DND-41 (cell line): ENCODE measurements at regions not wholly inside any gene's neighbourhood (a gene's known extent, or its start where the extent isn't known, plus 50 kb on each side); places are given as distances from the start of the nearest gene placed in this dataset.

Source experiments
- CTCF ChIP-seq: IDR thresholded peaks from 2 replicates; pipeline ENCODE4 v1.5.1; 2012; ENCODE audit warnings: borderline replicate concordance, low read length, moderate library complexity, mild to moderate bottlenecking; ENCODE audit not compliant: poor library complexity, severe bottlenecking; ENCODE audit errors: extremely low read depth
- EZH2 ChIP-seq: IDR thresholded peaks from 3 replicates; pipeline ENCODE4 v1.6.1; 2012; ENCODE audit warnings: borderline replicate concordance, low read depth, mild to moderate bottlenecking, moderate library complexity, low read length, inconsistent platforms; ENCODE audit not compliant: severe bottlenecking

- no peak for TF ChIP-seq CTCF
- no peak for TF ChIP-seq EZH2
Observed at GRCh38 chr3:82114589-82114988, 353.1 kb upstream of the GBE1 start.
